Hepatocyte (in vitro differentiated cells): ENCODE measurements at regions not wholly inside any gene's neighbourhood (a gene's known extent, or its start where the extent isn't known, plus 50 kb on each side); places are given as distances from the start of the nearest gene placed in this dataset.

Experiments used
- EZH2 ChIP-seq: fragments of 200-600 bp; sonication (generic); IDR thresholded peaks from 2 replicates; pipeline ENCODE4 v1.6.1; 2016; ENCODE audit warnings: antibody characterized with exemption, mild to moderate bottlenecking, borderline replicate concordance
- TF ChIP-seq, protein P1 (sequence below): fragments of 200-600 bp; sonication (generic); IDR thresholded peaks from 2 replicates; pipeline ENCODE4 v1.5.1; 2016; ENCODE audit warnings: antibody characterized with exemption, mild to moderate bottlenecking; ENCODE audit not compliant: poor library complexity

DNA sequence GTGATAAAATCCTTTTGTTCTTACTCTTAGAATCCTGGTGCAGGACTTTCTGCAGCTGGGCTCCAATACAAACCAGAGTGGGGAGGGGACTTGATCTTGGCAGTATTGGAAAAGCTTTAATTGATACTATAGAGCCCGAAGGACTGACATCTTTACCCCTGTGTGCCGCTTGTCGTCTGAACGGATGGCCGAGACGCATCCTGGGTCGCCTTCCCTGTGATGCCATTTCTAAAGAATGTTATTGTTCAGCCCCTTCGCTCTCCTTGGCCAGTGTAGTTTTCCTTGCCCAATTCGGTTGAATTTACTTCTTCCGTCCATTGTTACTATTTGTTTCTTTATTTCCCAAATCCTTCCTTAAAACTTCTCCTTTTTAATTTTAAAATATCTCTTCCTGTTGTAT, 80.9 kb downstream of the CLDN34 start:
- TF ChIP-seq, protein P1, sequence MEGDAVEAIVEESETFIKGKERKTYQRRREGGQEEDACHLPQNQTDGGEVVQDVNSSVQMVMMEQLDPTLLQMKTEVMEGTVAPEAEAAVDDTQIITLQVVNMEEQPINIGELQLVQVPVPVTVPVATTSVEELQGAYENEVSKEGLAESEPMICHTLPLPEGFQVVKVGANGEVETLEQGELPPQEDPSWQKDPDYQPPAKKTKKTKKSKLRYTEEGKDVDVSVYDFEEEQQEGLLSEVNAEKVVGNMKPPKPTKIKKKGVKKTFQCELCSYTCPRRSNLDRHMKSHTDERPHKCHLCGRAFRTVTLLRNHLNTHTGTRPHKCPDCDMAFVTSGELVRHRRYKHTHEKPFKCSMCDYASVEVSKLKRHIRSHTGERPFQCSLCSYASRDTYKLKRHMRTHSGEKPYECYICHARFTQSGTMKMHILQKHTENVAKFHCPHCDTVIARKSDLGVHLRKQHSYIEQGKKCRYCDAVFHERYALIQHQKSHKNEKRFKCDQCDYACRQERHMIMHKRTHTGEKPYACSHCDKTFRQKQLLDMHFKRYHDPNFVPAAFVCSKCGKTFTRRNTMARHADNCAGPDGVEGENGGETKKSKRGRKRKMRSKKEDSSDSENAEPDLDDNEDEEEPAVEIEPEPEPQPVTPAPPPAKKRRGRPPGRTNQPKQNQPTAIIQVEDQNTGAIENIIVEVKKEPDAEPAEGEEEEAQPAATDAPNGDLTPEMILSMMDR: no peak
- no peak for TF ChIP-seq EZH2
